ENCODE measurements at regions not wholly inside any gene's neighbourhood (a gene's known extent, or its start where the extent isn't known, plus 50 kb on each side); places are given as distances from the start of the nearest gene placed in this dataset.
"Not testable (repeated sequence)": the region's sequence is repeated elsewhere in the genome, so short reads cannot be mapped to it uniquely, and the experiment has no call there.

GRCh38 chr17:5975661-5976060, 94.5 kb upstream of the WSCD1 start:
- no peak for DNase-seq

- DNase-seq: no peak
Measured at GRCh38 chr17:5976251-5976650, 93.9 kb upstream of the WSCD1 start.

GRCh38 chr17:5978496-5978895, 91.7 kb upstream of the WSCD1 start:
- DNase-seq: no peak

- DNase-seq: no peak
Measured at GRCh38 chr17:5980941-5981340, 89.2 kb upstream of the WSCD1 start.

GRCh38 chr17:5986644-5987043, 83.5 kb upstream of the WSCD1 start:
- no peak for DNase-seq

GRCh38 chr17:6000426-6000825, 69.8 kb upstream of the WSCD1 start:
- DNase-seq: no peak

GRCh38 chr17:6003221-6003620, 67.0 kb upstream of the WSCD1 start:
- not testable (repeated sequence) for DNase-seq

- no peak for DNase-seq
Measured at GRCh38 chr17:6005939-6006338, 64.2 kb upstream of the WSCD1 start.

- no peak for DNase-seq
Measured at GRCh38 chr17:6011206-6011605, 59.0 kb upstream of the WSCD1 start.

GRCh38 chr17:6018788-6019187, 51.4 kb upstream of the WSCD1 start:
- no peak for DNase-seq

GRCh38 chr17:6019959-6020358, 50.2 kb upstream of the WSCD1 start:
- DNase-seq: no peak

GRCh38 chr17:6020376-6021010, 49.7 kb upstream of the WSCD1 start:
- no peak for DNase-seq
